ENCODE measurements at regions not wholly inside any gene's neighbourhood (a gene's known extent, or its start where the extent isn't known, plus 50 kb on each side); places are given as distances from the start of the nearest gene placed in this dataset.

- TF ChIP-seq CTCF (IDR thresholded peaks at IDR 0.05) (no peak), POLR2A (IDR thresholded peaks at IDR 0.05) (no peak)
Observed at GRCh38 chr14:25351269-25351668, 301.3 kb upstream of the STXBP6 start.
